ENCODE measurements at regions not wholly inside any gene's neighbourhood (a gene's known extent, or its start where the extent isn't known, plus 50 kb on each side); places are given as distances from the start of the nearest gene placed in this dataset.
"Not testable (repeated sequence)": the region's sequence is repeated elsewhere in the genome, so short reads cannot be mapped to it uniquely, and the experiment has no call there.

GRCh38 chr13:65584126-65584525, 1646.0 kb downstream of the PCDH9 start:
- no peak overlapping the region for H3K4me3 ChIP-seq (ENCODE audit: low read depth, low read length)
- no peak for TF ChIP-seq CTCF (IDR thresholded peaks at IDR 0.05; ENCODE audit: insufficient read depth, low read depth, low read length, missing control alignments)
- DNase-seq (ENCODE audit: low read depth), result no peak

- no peak for DNase-seq (ENCODE audit: low read depth)
- TF ChIP-seq CTCF (IDR thresholded peaks at IDR 0.05; ENCODE audit: insufficient read depth, low read depth, low read length, missing control alignments), result no peak
- no peak overlapping the region for H3K4me3 ChIP-seq (ENCODE audit: low read depth, low read length)
Measured at GRCh38 chr13:65582160-65582559, 1648.0 kb downstream of the PCDH9 start.

GRCh38 chr13:65564561-65564960, 1665.6 kb downstream of the PCDH9 start:
- not testable (repeated sequence) for H3K4me3 ChIP-seq (ENCODE audit: low read depth, low read length); DNase-seq (ENCODE audit: low read depth)

GRCh38 chr13:65562305-65562704, 1667.8 kb downstream of the PCDH9 start:
- no peak overlapping the region for H3K4me3 ChIP-seq (ENCODE audit: low read depth, low read length)
- no peak for DNase-seq (ENCODE audit: low read depth)
- no peak for TF ChIP-seq CTCF (IDR thresholded peaks at IDR 0.05; ENCODE audit: insufficient read depth, low read depth, low read length, missing control alignments)

GRCh38 chr13:65560936-65561335, 1669.2 kb downstream of the PCDH9 start:
- no peak for TF ChIP-seq CTCF (IDR thresholded peaks at IDR 0.05; ENCODE audit: insufficient read depth, low read depth, low read length, missing control alignments)
- H3K4me3 ChIP-seq (ENCODE audit: low read depth, low read length), result no peak overlapping the region
- DNase-seq (ENCODE audit: low read depth), result no peak

- no peak for TF ChIP-seq CTCF (IDR thresholded peaks at IDR 0.05; ENCODE audit: insufficient read depth, low read depth, low read length, missing control alignments)
- no peak for DNase-seq (ENCODE audit: low read depth)
- no peak overlapping the region for H3K4me3 ChIP-seq (ENCODE audit: low read depth, low read length)
Measured at GRCh38 chr13:65555962-65556361, 1674.2 kb downstream of the PCDH9 start.

- no peak for TF ChIP-seq CTCF (IDR thresholded peaks at IDR 0.05; ENCODE audit: insufficient read depth, low read depth, low read length, missing control alignments)
- no peak for DNase-seq (ENCODE audit: low read depth)
- no peak overlapping the region for H3K4me3 ChIP-seq (ENCODE audit: low read depth, low read length)
Measured at GRCh38 chr13:65553096-65553727, 1676.9 kb downstream of the PCDH9 start.
